Neural crest cell (in vitro differentiated cells): ENCODE measurements at regions not wholly inside any gene's neighbourhood (a gene's known extent, or its start where the extent isn't known, plus 50 kb on each side); places are given as distances from the start of the nearest gene placed in this dataset.

Experiments used
- DNase-seq: peaks from one replicate; pipeline ENCODE4 v3.0.0; 2021; ENCODE audit warnings: low read depth, mixed read lengths, low spot score
- H3K27ac Mint-ChIP-seq: one replicate; pipeline ENCODE4 v1.8.0; 2021; ENCODE audit warnings: mild to moderate bottlenecking, mixed read lengths; ENCODE audit not compliant: unreplicated experiment
- H3K27me3 Mint-ChIP-seq: 2 replicates; pipeline ENCODE4 v1.8.0; 2021; ENCODE audit warnings: low read depth, mild to moderate bottlenecking, mixed read lengths
- H3K36me3 Mint-ChIP-seq: 2 replicates; pipeline ENCODE4 v1.8.0; 2021; ENCODE audit warnings: low read depth, mild to moderate bottlenecking, mixed read lengths
- H3K4me1 Mint-ChIP-seq: 2 replicates; pipeline ENCODE4 v1.8.0; 2021; ENCODE audit warnings: mixed read lengths
- H3K4me3 Mint-ChIP-seq: one replicate; pipeline ENCODE4 v1.8.0; 2021; ENCODE audit warnings: mild to moderate bottlenecking, mixed read lengths
- H3K9me3 Mint-ChIP-seq: 2 replicates; pipeline ENCODE4 v1.8.0; 2021; ENCODE audit warnings: mixed read lengths
- CTCF ChIP-seq: fragments of 200-600 bp; sonication (generic); conservative IDR thresholded peaks from 2 replicates; pipeline ENCODE4 v1.5.0; 2021; ENCODE audit warnings: antibody characterized with exemption, mild to moderate bottlenecking

DNA sequence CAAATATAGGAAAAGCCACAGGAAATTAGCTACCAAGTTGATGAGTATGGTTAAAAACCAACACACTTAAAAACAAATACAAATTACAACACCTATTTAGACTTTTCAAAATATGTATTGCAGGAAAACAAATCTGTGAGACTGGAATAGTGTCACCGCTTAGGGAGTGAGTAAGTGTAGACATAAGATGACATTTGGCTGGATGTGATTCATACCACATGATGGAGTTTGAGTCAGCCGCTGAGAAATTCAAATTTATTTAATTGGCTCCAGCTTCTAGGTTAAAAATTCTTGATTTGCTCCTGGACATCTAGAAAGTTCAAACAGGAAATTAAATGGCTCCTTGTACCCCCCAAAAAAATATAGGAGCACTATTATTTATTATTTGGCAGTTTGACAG, 531.7 kb downstream of the SLITRK1 start:
- H3K9me3 Mint-ChIP-seq: peaks cover 4% of the 10 kb centered on the region
- no peaks in the 10 kb centered on the region for H3K27me3 Mint-ChIP-seq
- H3K27ac Mint-ChIP-seq: no peak overlapping the region
- no peaks in the 10 kb centered on the region for H3K4me1 Mint-ChIP-seq
- H3K4me3 Mint-ChIP-seq: no peak overlapping the region
- no peak for TF ChIP-seq CTCF
- no peak for DNase-seq
- H3K36me3 Mint-ChIP-seq: no peaks in the 10 kb centered on the region

- no peaks in the 10 kb centered on the region for H3K4me1 Mint-ChIP-seq
- TF ChIP-seq CTCF: no peak
- no peaks in the 10 kb centered on the region for H3K27me3 Mint-ChIP-seq
Measured at GRCh38 chr13:83344518-83344917, 537.8 kb downstream of the SLITRK1 start.

DNA sequence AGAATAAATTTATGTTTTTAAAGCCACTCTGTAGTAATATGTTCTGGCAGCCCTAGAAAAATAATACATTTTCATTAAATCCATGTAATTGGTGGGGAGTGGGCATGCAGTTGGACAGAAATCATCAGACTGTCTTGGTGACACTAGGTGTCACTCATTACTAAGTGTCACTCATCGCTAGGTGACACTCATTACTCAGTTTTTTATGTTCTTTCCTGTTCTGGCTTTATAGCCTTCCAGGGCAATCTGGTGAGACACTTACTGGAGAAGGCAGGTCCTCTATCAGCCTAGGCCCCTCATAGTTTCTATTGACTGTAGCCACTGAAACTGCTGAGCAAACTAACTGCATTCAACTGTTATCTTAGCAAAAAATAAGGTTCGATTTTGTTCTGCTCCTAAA, 542.1 kb downstream of the SLITRK1 start:
- no peaks in the 10 kb centered on the region for H3K27me3 Mint-ChIP-seq
- peaks cover 7% of the 10 kb centered on the region for H3K9me3 Mint-ChIP-seq
- no peaks in the 10 kb centered on the region for H3K4me1 Mint-ChIP-seq
- H3K4me3 Mint-ChIP-seq: no peak overlapping the region
- no peak overlapping the region for H3K27ac Mint-ChIP-seq
- H3K36me3 Mint-ChIP-seq: no peaks in the 10 kb centered on the region
- no peak for TF ChIP-seq CTCF
- no peak for DNase-seq

More at GRCh38 chr13:83344518-83344917, 537.8 kb downstream of the SLITRK1 start:
- H3K4me3 Mint-ChIP-seq: no peak overlapping the region
- H3K9me3 Mint-ChIP-seq: peaks cover 11% of the 10 kb centered on the region
- DNase-seq: no peak
- H3K36me3 Mint-ChIP-seq: no peaks in the 10 kb centered on the region
- H3K27ac Mint-ChIP-seq: no peak overlapping the region

- Mint-ChIP-seq H3K36me3 (no peaks in the 10 kb centered on the region), H3K4me1 (no peaks in the 10 kb centered on the region), H3K9me3 (peaks cover 3% of the 10 kb centered on the region), H3K4me3 (no peak overlapping the region), H3K27ac (no peak overlapping the region), H3K27me3 (no peaks in the 10 kb centered on the region)
- DNase-seq: no peak
- no peak for TF ChIP-seq CTCF
Measured at GRCh38 chr13:83333614-83334388, 548.5 kb downstream of the SLITRK1 start.

DNA sequence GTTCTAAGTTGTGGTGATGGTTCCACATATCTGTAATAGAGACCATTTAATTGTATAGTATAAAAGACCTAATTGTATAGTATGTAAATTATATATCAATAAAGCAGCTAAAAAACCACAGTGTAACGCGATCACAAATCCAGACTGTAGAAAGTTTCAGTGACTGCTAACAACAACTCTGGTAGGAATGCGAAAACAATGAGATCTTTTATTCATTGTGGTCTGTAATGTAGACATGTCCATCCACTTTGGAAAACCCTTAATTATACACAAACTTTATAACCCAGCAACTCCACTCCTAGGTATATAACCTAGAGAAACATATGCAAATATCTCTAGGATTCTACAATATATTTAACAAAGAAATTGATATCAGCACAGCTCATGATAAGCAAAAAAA, 549.5 kb downstream of the SLITRK1 start:
- peaks cover 3% of the 10 kb centered on the region for H3K9me3 Mint-ChIP-seq
- no peak for DNase-seq
- H3K27ac Mint-ChIP-seq: no peak overlapping the region
- no peaks in the 10 kb centered on the region for H3K4me1 Mint-ChIP-seq
- no peaks in the 10 kb centered on the region for H3K36me3 Mint-ChIP-seq
- H3K4me3 Mint-ChIP-seq: no peak overlapping the region
- H3K27me3 Mint-ChIP-seq: no peaks in the 10 kb centered on the region
- no peak for TF ChIP-seq CTCF
